Activated CD4-positive, alpha-beta T cell treated with anti-CD3 and anti-CD28 coated beads, Interleukin-2, amount 10 ng/mL, durations not matched to agents 7 days and 5 days (primary cell): ENCODE measurements at regions not wholly inside any gene's neighbourhood (a gene's known extent, or its start where the extent isn't known, plus 50 kb on each side); places are given as distances from the start of the nearest gene placed in this dataset.

Source experiments
- CTCF ChIA-PET: fragments of 350-600 bp; sonication (Branson Sonifier 250); formaldehyde crosslinking; loops from one replicate; lab custom pipeline; 2021; ENCODE audit warnings: antibody characterized with exemption; lab: Charles Lee
- POLR2A ChIA-PET: fragments of 350-600 bp; sonication (Branson Sonifier 250); formaldehyde crosslinking; loops from one replicate; lab custom pipeline; 2021; ENCODE audit warnings: antibody characterized with exemption; lab: Charles Lee
- DNase-seq: peaks from one replicate; pipeline ENCODE4 v3.0.0-alpha.2; 2020
- H3K27ac Mint-ChIP-seq: one replicate; pipeline ENCODE4 v1.8.0; 2021; ENCODE audit warnings: mild to moderate bottlenecking, moderate library complexity, mixed read lengths
- H3K27me3 Mint-ChIP-seq: one replicate; pipeline ENCODE4 v1.8.0; 2021; ENCODE audit warnings: mixed read lengths
- H3K36me3 Mint-ChIP-seq: one replicate; pipeline ENCODE4 v1.8.0; 2021; ENCODE audit warnings: low read depth, mixed read lengths
- H3K4me1 Mint-ChIP-seq: one replicate; pipeline ENCODE4 v1.8.0; 2021; ENCODE audit warnings: mixed read lengths
- H3K4me3 Mint-ChIP-seq: one replicate; pipeline ENCODE4 v1.8.0; 2021; ENCODE audit warnings: mild to moderate bottlenecking, moderate library complexity, mixed read lengths
- H3K9me3 Mint-ChIP-seq: one replicate; pipeline ENCODE4 v1.8.0; 2021; ENCODE audit warnings: mixed read lengths

DNA sequence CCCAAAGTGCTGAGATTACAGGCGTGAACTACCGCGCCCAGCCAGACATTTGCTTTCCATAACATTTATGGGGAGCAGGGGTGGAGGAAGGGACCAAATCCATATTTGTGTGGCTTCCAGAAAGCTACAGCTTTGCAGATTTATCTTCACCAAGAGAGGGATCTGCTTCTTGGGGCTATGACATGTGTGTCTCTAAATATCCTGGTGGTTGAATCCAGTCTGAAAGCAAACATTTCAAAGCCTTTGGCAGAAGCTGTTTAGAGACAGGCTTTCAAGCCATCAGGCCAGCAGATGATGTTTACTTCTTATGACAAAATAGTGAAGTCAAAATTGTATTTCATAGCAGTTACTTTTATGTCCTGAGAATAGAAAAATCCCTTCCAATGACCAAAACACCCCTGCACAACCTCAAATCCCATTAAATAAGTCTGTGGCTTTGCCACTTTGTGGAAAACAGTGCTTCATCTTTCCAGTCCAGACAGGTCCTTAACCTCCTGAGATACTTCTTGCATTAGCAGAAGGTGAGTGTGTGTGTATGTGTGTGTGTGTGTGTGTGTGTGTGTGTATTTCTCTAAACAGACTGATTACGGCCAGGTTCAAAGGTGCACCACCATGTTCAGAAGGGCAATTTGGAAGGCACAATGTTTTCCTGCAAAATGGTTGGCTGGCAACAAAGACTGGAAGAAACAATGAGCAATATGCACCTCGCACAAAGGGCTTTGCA is 191.4 kb upstream of the LRIG1 start:
- ChIA-PET POLR2A (no interaction called here), CTCF (no interaction called here)
- no peaks in the 10 kb centered on the region for H3K27me3 Mint-ChIP-seq
- H3K27ac Mint-ChIP-seq = no peak overlapping the region
- no peaks in the 10 kb centered on the region for H3K36me3 Mint-ChIP-seq
- H3K4me1 Mint-ChIP-seq = no peaks in the 10 kb centered on the region
- H3K9me3 Mint-ChIP-seq = no peaks in the 10 kb centered on the region
- DNase-seq = no peak
- H3K4me3 Mint-ChIP-seq = no peak overlapping the region

DNA sequence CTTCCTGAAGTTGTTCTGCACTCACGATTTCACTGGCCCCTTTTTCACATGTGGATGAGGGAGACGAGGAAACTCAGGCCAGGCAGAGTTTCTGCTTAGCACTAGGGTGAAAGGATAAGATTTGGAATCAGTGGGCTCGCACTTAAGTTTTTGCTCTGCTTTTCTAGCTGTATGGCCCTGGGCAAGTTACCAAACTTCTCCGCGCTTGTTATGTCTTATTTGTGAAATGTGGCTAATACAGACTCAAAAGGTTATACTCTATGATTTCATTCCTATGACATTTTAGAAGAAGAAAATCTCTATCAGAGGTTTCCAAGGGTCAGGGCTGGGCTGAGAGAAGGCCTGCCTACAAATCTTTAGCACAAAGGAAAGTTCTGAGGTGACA is 191.9 kb upstream of the LRIG1 start:
- Mint-ChIP-seq H3K4me1 (no peaks in the 10 kb centered on the region), H3K27ac (no peak overlapping the region), H3K27me3 (no peaks in the 10 kb centered on the region), H3K36me3 (no peaks in the 10 kb centered on the region), H3K4me3 (no peak overlapping the region), H3K9me3 (no peaks in the 10 kb centered on the region)
- DNase-seq = no peak
- POLR2A ChIA-PET = no interaction called here
- CTCF ChIA-PET = no interaction called here

- ChIA-PET POLR2A (no interaction called here), CTCF (no interaction called here)
- no peak overlapping the region for H3K4me3 Mint-ChIP-seq
- DNase-seq = no peak
- no peaks in the 10 kb centered on the region for H3K4me1 Mint-ChIP-seq
- H3K36me3 Mint-ChIP-seq = no peaks in the 10 kb centered on the region
- no peaks in the 10 kb centered on the region for H3K9me3 Mint-ChIP-seq
- H3K27me3 Mint-ChIP-seq = no peaks in the 10 kb centered on the region
- H3K27ac Mint-ChIP-seq = no peak overlapping the region
Measured at GRCh38 chr3:66693461-66694031, 192.7 kb upstream of the LRIG1 start.

- ChIA-PET POLR2A (no interaction called here), CTCF (interaction anchor here (0.5 to 1.7 kb wide), 2 partner anchors 15 to 1820 kb away, joined by 3 to 4 read pairs; no protein-coding TSS in a partner anchor)
- Mint-ChIP-seq H3K36me3 (no peaks in the 10 kb centered on the region), H3K27me3 (no peaks in the 10 kb centered on the region), H3K4me1 (no peaks in the 10 kb centered on the region), H3K4me3 (no peak overlapping the region), H3K9me3 (no peaks in the 10 kb centered on the region), H3K27ac (no peak overlapping the region)
- DNase-seq = no peak
Measured at GRCh38 chr3:66702126-66702525, 201.3 kb upstream of the LRIG1 start.

DNA sequence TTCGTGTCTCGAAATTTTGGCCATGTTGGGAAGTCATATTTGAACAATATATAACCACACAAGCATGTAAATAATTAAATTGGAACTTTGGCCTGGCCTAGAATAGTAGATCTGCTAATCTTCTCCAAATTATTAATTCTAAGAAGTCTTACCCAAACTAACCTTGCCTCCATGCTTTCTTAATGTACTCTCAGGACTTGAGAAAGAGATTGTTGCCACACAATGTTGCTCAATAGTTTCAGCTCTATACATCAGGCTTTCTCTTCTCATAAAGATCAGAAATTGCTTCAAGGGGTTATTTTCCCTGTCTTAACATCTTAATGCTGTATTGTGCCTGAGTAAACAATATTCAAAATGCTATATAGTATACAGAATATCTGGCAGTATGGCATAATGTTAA is 202.7 kb upstream of the LRIG1 start:
- POLR2A ChIA-PET = no interaction called here
- no peaks in the 10 kb centered on the region for H3K4me1 Mint-ChIP-seq
- CTCF ChIA-PET = no interaction called here

GRCh38 chr3:66705076-66705475 is 204.3 kb upstream of the LRIG1 start:
- no peak overlapping the region for H3K4me3 Mint-ChIP-seq
- ChIA-PET POLR2A (no interaction called here), CTCF (no interaction called here)
- no peak for DNase-seq
- H3K4me1 Mint-ChIP-seq = no peaks in the 10 kb centered on the region
- H3K27ac Mint-ChIP-seq = no peak overlapping the region
- no peaks in the 10 kb centered on the region for H3K36me3 Mint-ChIP-seq
- H3K9me3 Mint-ChIP-seq = no peaks in the 10 kb centered on the region
- H3K27me3 Mint-ChIP-seq = no peaks in the 10 kb centered on the region

More for the DNA sequence above, 202.7 kb upstream of the LRIG1 start:
- Mint-ChIP-seq H3K4me3 (no peak overlapping the region), H3K9me3 (no peaks in the 10 kb centered on the region), H3K36me3 (no peaks in the 10 kb centered on the region), H3K27me3 (no peaks in the 10 kb centered on the region), H3K27ac (no peak overlapping the region)
- DNase-seq = no peak

DNA sequence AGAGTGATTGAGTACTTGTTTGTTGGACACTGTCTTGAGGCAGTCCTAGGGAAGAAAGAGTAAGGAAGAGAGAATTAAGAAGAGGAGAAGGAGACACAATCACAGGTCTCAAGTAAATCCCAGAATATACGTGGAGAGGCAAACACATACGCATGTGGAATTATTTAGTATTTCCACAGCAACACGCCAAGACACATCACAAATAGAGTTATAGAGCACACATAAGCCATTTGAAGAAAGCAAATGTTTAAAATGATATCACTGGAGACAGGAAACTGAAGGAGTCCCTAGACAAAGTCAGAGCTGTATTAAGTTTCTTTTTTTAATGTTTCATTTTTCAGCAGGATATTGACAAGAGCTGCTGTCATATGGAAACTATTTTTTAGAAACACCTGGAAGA is 206.1 kb upstream of the LRIG1 start:
- no peaks in the 10 kb centered on the region for H3K36me3 Mint-ChIP-seq
- no peaks in the 10 kb centered on the region for H3K4me1 Mint-ChIP-seq
- DNase-seq = no peak
- H3K27ac Mint-ChIP-seq = no peak overlapping the region
- H3K27me3 Mint-ChIP-seq = peaks cover 2% of the 10 kb centered on the region
- ChIA-PET POLR2A (no interaction called here), CTCF (no interaction called here)
- H3K4me3 Mint-ChIP-seq = no peak overlapping the region
- no peaks in the 10 kb centered on the region for H3K9me3 Mint-ChIP-seq

DNA sequence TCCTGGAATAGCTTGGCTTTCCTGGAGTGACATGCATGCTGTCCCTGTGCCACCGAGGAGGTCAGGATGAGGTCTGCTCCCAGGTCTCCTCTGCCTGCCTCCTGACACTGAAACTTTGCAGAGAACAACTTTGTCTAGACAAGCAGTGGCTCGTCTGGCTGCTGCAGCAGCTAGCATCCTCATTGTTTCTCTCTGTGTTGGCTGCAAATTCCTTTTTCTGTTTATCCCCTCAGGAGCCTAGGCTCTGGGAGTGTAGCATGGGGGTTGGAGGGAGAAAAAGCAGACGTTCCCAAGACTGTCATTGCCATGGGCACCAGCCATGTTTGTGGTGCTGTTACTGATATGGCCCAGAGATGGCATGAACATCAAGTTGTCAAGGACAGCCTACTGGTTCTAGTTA is 208.7 kb upstream of the LRIG1 start:
- Mint-ChIP-seq H3K36me3 (no peaks in the 10 kb centered on the region), H3K4me1 (no peaks in the 10 kb centered on the region), H3K27me3 (peaks cover 2% of the 10 kb centered on the region), H3K9me3 (no peaks in the 10 kb centered on the region), H3K27ac (no peak overlapping the region), H3K4me3 (no peak overlapping the region)
- POLR2A ChIA-PET = no interaction called here
- no peak for DNase-seq
- CTCF ChIA-PET = interaction anchor here (0.8 kb wide), 1 partner anchor 302 kb away, joined by 3 read pairs; no protein-coding TSS in a partner anchor

DNA sequence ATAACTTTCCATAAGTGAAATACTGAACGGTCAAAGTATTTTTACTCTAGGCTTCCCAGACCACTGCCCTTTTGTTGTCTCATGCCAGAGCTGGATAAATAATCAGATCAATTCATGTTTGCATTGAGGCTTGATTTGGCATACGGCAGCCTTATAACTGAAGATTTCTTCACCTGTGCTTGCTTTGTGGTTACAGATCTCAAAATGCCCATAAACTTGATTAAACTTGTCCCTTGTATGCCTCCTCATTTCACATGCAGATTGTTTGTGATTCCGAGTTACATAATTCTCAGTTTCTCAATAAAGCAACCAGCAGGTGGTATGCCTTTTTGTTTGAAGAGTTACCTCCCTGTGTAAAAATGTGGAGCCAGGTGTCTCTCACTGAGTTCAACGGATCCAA is 211.4 kb upstream of the LRIG1 start:
- ChIA-PET CTCF (no interaction called here), POLR2A (no interaction called here)
- no peaks in the 10 kb centered on the region for H3K36me3 Mint-ChIP-seq
- H3K27me3 Mint-ChIP-seq = peaks cover 2% of the 10 kb centered on the region
- H3K9me3 Mint-ChIP-seq = no peaks in the 10 kb centered on the region
- H3K4me3 Mint-ChIP-seq = no peak overlapping the region
- H3K27ac Mint-ChIP-seq = no peak overlapping the region
- DNase-seq = no peak
- H3K4me1 Mint-ChIP-seq = no peaks in the 10 kb centered on the region

GRCh38 chr3:66713921-66714320 is 213.1 kb upstream of the LRIG1 start:
- CTCF ChIA-PET = interaction anchor here (0.7 kb wide), 1 partner anchor 11 kb away, joined by 3 read pairs; no protein-coding TSS in a partner anchor
- Mint-ChIP-seq H3K27me3 (peaks cover 2% of the 10 kb centered on the region), H3K27ac (no peak overlapping the region), H3K36me3 (no peaks in the 10 kb centered on the region), H3K4me1 (no peaks in the 10 kb centered on the region), H3K9me3 (no peaks in the 10 kb centered on the region), H3K4me3 (no peak overlapping the region)
- POLR2A ChIA-PET = no interaction called here
- DNase-seq = no peak

- H3K4me1 Mint-ChIP-seq = no peaks in the 10 kb centered on the region
Measured at GRCh38 chr3:66715806-66716205, 215.0 kb upstream of the LRIG1 start.

DNA sequence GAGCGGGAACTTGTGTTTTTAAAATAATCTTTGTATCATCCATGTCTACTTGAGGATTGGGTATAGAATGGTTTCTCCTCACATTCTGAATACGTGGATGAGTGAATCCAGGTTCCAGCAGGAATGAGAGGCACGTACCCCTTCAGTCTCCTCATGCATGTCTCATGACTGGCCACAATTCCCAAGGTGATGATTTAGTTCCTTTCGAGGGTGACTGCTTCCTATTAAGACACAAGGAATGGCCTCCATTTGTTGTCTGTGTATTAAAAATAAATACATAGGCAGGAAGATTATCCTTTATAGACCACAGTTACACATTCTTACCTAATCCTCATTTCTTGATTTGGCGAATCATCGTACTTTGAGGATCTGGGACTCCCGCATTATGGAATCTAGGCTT is 217.0 kb upstream of the LRIG1 start:
- Mint-ChIP-seq H3K27ac (no peak overlapping the region), H3K9me3 (no peaks in the 10 kb centered on the region), H3K4me3 (no peak overlapping the region), H3K4me1 (no peaks in the 10 kb centered on the region), H3K36me3 (no peaks in the 10 kb centered on the region), H3K27me3 (peaks cover 2% of the 10 kb centered on the region)
- POLR2A ChIA-PET = no interaction called here
- CTCF ChIA-PET = interaction anchor here (1.4 kb wide), 1 partner anchor 16 kb away, joined by 4 read pairs; no protein-coding TSS in a partner anchor
- no peak for DNase-seq

More at GRCh38 chr3:66715806-66716205, 215.0 kb upstream of the LRIG1 start:
- Mint-ChIP-seq H3K27ac (no peak overlapping the region), H3K4me3 (no peak overlapping the region), H3K36me3 (no peaks in the 10 kb centered on the region), H3K27me3 (peaks cover under 1% of the 10 kb centered on the region), H3K9me3 (no peaks in the 10 kb centered on the region)
- POLR2A ChIA-PET = no interaction called here
- CTCF ChIA-PET = no interaction called here
- DNase-seq = no peak

DNA sequence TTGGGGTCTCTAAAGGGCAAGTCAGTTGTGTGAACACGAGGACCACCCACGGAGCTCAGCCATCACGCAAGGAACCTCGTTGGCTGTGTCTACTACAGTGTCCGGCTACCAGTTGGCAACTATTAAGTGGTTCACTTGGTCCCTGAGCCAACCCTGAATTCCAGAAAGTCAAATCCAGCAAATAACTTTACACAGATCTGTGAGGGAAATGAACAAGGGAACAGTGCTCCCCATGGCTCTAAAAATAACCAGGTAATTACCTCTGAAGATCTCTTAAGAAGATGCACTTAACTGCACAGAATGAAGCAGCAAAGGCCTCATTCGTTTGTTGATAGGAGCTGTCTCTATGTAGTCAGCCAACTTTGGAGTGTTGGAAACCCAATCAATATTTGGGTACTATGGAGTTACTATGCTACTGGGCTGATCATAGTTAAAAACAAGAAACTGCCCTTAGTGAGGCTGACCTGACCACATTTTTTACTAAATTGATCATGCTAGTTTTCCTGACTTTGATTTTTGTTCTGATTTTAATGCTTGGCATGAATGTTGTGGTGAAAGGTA is 219.1 kb upstream of the LRIG1 start:
- Mint-ChIP-seq H3K36me3 (no peaks in the 10 kb centered on the region), H3K4me1 (no peaks in the 10 kb centered on the region), H3K4me3 (no peak overlapping the region), H3K27me3 (peaks cover 2% of the 10 kb centered on the region), H3K27ac (no peak overlapping the region), H3K9me3 (no peaks in the 10 kb centered on the region)
- no peak for DNase-seq
- ChIA-PET POLR2A (no interaction called here), CTCF (no interaction called here)
